ENCODE measurements at regions not wholly inside any gene's neighbourhood (a gene's known extent, or its start where the extent isn't known, plus 50 kb on each side); places are given as distances from the start of the nearest gene placed in this dataset.

DNA sequence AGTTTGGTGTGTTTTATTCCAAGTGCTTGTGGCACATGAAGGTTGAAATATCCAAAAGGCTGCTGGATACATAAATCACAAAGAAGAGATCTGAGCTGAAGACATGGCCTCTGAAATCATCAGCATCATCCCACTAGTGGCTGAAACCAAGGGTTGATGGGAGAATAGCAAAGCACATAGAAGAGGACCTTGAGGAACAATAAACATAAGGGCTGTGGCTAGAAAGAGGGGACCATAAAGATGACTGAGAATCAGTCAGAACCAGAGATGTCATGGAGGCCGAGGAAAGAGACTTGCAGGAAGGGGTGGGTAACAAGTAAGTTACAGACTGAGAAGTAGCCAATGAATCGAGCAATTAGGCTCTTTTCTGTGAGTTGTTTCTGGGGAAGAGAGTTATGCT is 116.8 kb downstream of the CDC42EP3 start:
- Histone ChIP-seq H2BK20ac (ENCODE audit: low read depth, low read length) (no peak overlapping the region), H4K91ac (ENCODE audit: insufficient read depth, low read depth, low read length) (no peak overlapping the region), H4K8ac (ENCODE audit: low read depth in 2 of 2, low read length in 2 of 2) (no peak overlapping the region), H2AFZ (replicated peaks; ENCODE audit: low read length, poor library complexity) (no peak overlapping the region), H3K9me3 (ENCODE audit: control insufficient read depth, insufficient read depth, low read length) (no peaks in the 10 kb centered on the region), H3K27ac (ENCODE audit: insufficient read depth, low read length) (no peak overlapping the region), H3K23ac (ENCODE audit: low read depth, low read length) (no peak overlapping the region), H4K5ac (ENCODE audit: low read depth, low read length) (no peak overlapping the region), H2BK15ac (ENCODE audit: low read depth, low read length) (no peak overlapping the region), H2AK5ac (ENCODE audit: low read depth, low read length) (no peak overlapping the region), H3K4me3 (ENCODE audit: insufficient read depth, low read depth, low read length) (no peak overlapping the region), H3K4me1 (ENCODE audit: control insufficient read depth, insufficient read depth, low read length) (no peaks in the 10 kb centered on the region), H3K56ac (ENCODE audit: extremely low read depth, insufficient read depth, low read length) (no peak overlapping the region), H2BK120ac (ENCODE audit: low read depth, low read length) (no peak overlapping the region), H3K79me1 (ENCODE audit: low read depth in 1 of 2, low read length in 2 of 2) (no peaks in the 10 kb centered on the region), H3K27me3 (ENCODE audit: control insufficient read depth, insufficient read depth, low read length) (0 out of 2 replicates have a peak, but pooled peaks cover 1% of the 10 kb centered on the region), H3K9ac (ENCODE audit: low read depth, low read length) (no peak overlapping the region), H3K18ac (ENCODE audit: low read depth, low read length) (no peak overlapping the region), H3K14ac (replicated peaks; ENCODE audit: low read depth, low read length) (no peak overlapping the region), H4K20me1 (ENCODE audit: insufficient read depth, low read length) (no peaks in the 10 kb centered on the region), H2AK9ac (replicated peaks; ENCODE audit: low read depth, low read length, poor library complexity) (no peak overlapping the region), H3K9me1 (ENCODE audit: insufficient read depth, low read length) (no peaks in the 10 kb centered on the region; the same call in 1 of the 2 replicates), H2BK5ac (ENCODE audit: low read depth, low read length, poor library complexity, severe bottlenecking) (no peak overlapping the region), H3K36me3 (ENCODE audit: control insufficient read depth, insufficient read depth, low read length) (no peaks in the 10 kb centered on the region), H3K4me2 (ENCODE audit: low read depth, low read length) (no peak overlapping the region), H3K4ac (ENCODE audit: low read depth, low read length) (no peak overlapping the region)
- intact Hi-C loops (cut with micrococcal nuclease) = no loop called here
- ChIA-PET POLR2A (ENCODE audit: unreplicated experiment) (no interaction called here), CTCF (no interaction called here)
- 86% methylated on average over 1 of the region's 2 CpGs; no CpG with 5 or more reads in 1 of the 2 experiments for WGBS, 2 experiments (ENCODE audit: extremely low coverage in 2 of 2, insufficient read length in 1 of 2)
- no peak for ATAC-seq (ENCODE audit: low read depth)
- DNase-seq = no peak
- no TSS peak for BruUV-seq (replicated peaks)
- dilution Hi-C loops (cut with HindIII; ENCODE audit: low sequenced_read_pairs, unreplicated experiment) = no loop called here
- in situ Hi-C loops (cut with MboI; ENCODE audit: low sequenced_read_pairs) = no loop called here
- no peak for TF ChIP-seq MXI1 (IDR thresholded peaks at IDR 0.05; ENCODE audit: borderline replicate concordance, low read depth, low read length)
- TF ChIP-seq, protein P1, sequence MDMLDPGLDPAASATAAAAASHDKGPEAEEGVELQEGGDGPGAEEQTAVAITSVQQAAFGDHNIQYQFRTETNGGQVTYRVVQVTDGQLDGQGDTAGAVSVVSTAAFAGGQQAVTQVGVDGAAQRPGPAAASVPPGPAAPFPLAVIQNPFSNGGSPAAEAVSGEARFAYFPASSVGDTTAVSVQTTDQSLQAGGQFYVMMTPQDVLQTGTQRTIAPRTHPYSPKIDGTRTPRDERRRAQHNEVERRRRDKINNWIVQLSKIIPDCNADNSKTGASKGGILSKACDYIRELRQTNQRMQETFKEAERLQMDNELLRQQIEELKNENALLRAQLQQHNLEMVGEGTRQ (IDR thresholded peaks at IDR 0.05; ENCODE audit: low read depth, low read length) = no peak
- no peak for TF ChIP-seq NFE2L2 (IDR thresholded peaks at IDR 0.05; ENCODE audit: low read depth, low read length)
- no peak for TF ChIP-seq CEBPB (IDR thresholded peaks at IDR 0.05; ENCODE audit: low read depth, low read length)
- no peak for TF ChIP-seq ELK1 (IDR thresholded peaks at IDR 0.05; ENCODE audit: borderline replicate concordance, low read depth, low read length)
- TF ChIP-seq CHD1 (IDR thresholded peaks at IDR 0.05; ENCODE audit: low read depth, low read length) = no peak
- TF ChIP-seq FOS (IDR thresholded peaks at IDR 0.05; ENCODE audit: low read depth, low read length) = no peak
- no peak for TF ChIP-seq POLR2A (IDR thresholded peaks at IDR 0.05; ENCODE audit: low read depth, low read length)
- TF ChIP-seq RAD21 (IDR thresholded peaks at IDR 0.05; ENCODE audit: low read length) = no peak
- no peak for TF ChIP-seq MAFK (IDR thresholded peaks at IDR 0.05; ENCODE audit: low read depth, low read length)
- TF ChIP-seq MAZ (IDR thresholded peaks at IDR 0.05; ENCODE audit: borderline replicate concordance, low read depth, low read length) = no peak
- no peak for TF ChIP-seq SMC3 (IDR thresholded peaks at IDR 0.05; ENCODE audit: low read depth, low read length)
- no peak for TF ChIP-seq RCOR1 (IDR thresholded peaks at IDR 0.05; ENCODE audit: insufficient replicate concordance, low read length)
- TF ChIP-seq RFX5 (IDR thresholded peaks at IDR 0.05; ENCODE audit: low read depth, low read length) = no peak
- TF ChIP-seq BHLHE40 (IDR thresholded peaks at IDR 0.05; ENCODE audit: low read depth, low read length) = no peak

All from IMR-90 (cell line).